SK-N-SH (cell line): ENCODE measurements at regions not wholly inside any gene's neighbourhood (a gene's known extent, or its start where the extent isn't known, plus 50 kb on each side); places are given as distances from the start of the nearest gene placed in this dataset.

Experiments used
- CTCF ChIA-PET: fragments of 300-600, 350-600 bp; formaldehyde crosslinking; extraction: SDS; loops from one replicate; lab custom pipeline; 2021; lab: Yijun Ruan, JAX
- POLR2A ChIA-PET: fragments of 350-600 bp; sonication (Branson Sonifier 250); formaldehyde crosslinking; extraction: SDS; loops from one replicate; lab custom pipeline; 2020; ENCODE audit warnings: antibody characterized with exemption, inconsistent platforms; lab: Yijun Ruan, JAX
- DNase-seq: peaks from one replicate; pipeline ENCODE4 v3.0.0; 2012
- H2AFZ ChIP-seq: fragments of 200-600 bp; sonication (generic); 2 replicates; pipeline ENCODE4 v1.8.1; 2016; ENCODE audit warnings: antibody characterized with exemption, mild to moderate bottlenecking, low read depth
- H3F3A ChIP-seq: fragments of 200-600 bp; sonication (generic); replicated peaks from 2 replicates; pipeline ENCODE3; 2016; ENCODE audit warnings: antibody characterized with exemption, mild to moderate bottlenecking; ENCODE audit not compliant: insufficient read depth
- H3K27ac ChIP-seq, 2 experiments: fragments of 200-500 bp in 1 of 2; fragments of 200-600 bp in 1 of 2; sonication (Bioruptor generic) in 1 of 2; sonication (generic), shearing (Covaris generic) in 1 of 2; 2 replicates each; pipeline versions ENCODE4 v1.5.1 to v1.6.1; 2014 to 2016; ENCODE audit warnings: low read depth in 2 of 2, inconsistent platforms in 1 of 2, low read length in 1 of 2, mild to moderate bottlenecking in 1 of 2, mixed read lengths in 1 of 2
- H3K27me3 ChIP-seq: fragments of 200-600 bp; sonication (generic), shearing (Covaris generic); 2 replicates; pipeline ENCODE4 v1.6.1; 2016; ENCODE audit warnings: mixed run types; ENCODE audit not compliant: insufficient read depth
- H3K36me3 ChIP-seq, 2 experiments: fragments of 200-500 bp in 1 of 2; fragments of 200-600 bp in 1 of 2; sonication (Bioruptor generic) in 1 of 2; sonication (generic) in 1 of 2; replicated peaks in 1 of 2; 2 replicates each; pipeline versions ENCODE3 to v1.5.1; 2014 to 2016; ENCODE audit warnings: low read length in 1 of 2, mild to moderate bottlenecking in 1 of 2; ENCODE audit not compliant: insufficient read depth in 2 of 2, control insufficient read depth in 1 of 2
- H3K4me1 ChIP-seq, 2 experiments: fragments of 200-500 bp in 1 of 2; fragments of 200-600 bp in 1 of 2; sonication (Bioruptor generic) in 1 of 2; sonication (generic), shearing (Covaris generic) in 1 of 2; 2 replicates each; pipeline versions ENCODE4 v1.5.1 to v1.6.1; 2014 to 2016; ENCODE audit warnings: low read depth in 1 of 2, low read length in 1 of 2, mixed run types in 1 of 2; ENCODE audit not compliant: insufficient read depth in 2 of 2, control insufficient read depth in 1 of 2
- H3K4me2 ChIP-seq: fragments of 200-600 bp; sonication (generic), shearing (Covaris generic); 2 replicates; pipeline ENCODE4 v1.6.1; 2017; ENCODE audit warnings: mixed run types
- H3K4me3 ChIP-seq, 2 experiments: fragments of 200-500 bp in 1 of 2; fragments of 200-600 bp in 1 of 2; sonication (Bioruptor generic) in 1 of 2; sonication (generic), shearing (Covaris generic) in 1 of 2; 2 replicates each; pipeline versions ENCODE4 v1.5.1 to v1.8.1; 2014 to 2016; ENCODE audit warnings: low read depth in 2 of 2, inconsistent platforms in 1 of 2, low read length in 1 of 2, mild to moderate bottlenecking in 1 of 2, mixed read lengths in 1 of 2, moderate library complexity in 1 of 2
- H3K79me2 ChIP-seq: fragments of 200-600 bp; sonication (generic); 2 replicates; pipeline ENCODE4 v1.8.1; 2017; ENCODE audit warnings: mild to moderate bottlenecking; ENCODE audit not compliant: insufficient read depth
- H3K9ac ChIP-seq: fragments of 200-600 bp; sonication (generic); 2 replicates; pipeline ENCODE4 v1.6.1; 2017; ENCODE audit warnings: mixed run types
- H3K9me2 ChIP-seq: fragments of 200-600 bp; sonication (generic); 2 replicates; pipeline ENCODE4 v1.6.1; 2017; ENCODE audit warnings: mixed run types
- H3K9me3 ChIP-seq: fragments of 200-600 bp; sonication (generic); 2 replicates; pipeline ENCODE4 v1.6.1; 2017; ENCODE audit warnings: mixed run types, mild to moderate bottlenecking, moderate library complexity
- H4K20me1 ChIP-seq: fragments of 200-600 bp; sonication (generic); 2 replicates; pipeline ENCODE4 v1.6.1; 2017; ENCODE audit warnings: mild to moderate bottlenecking, mixed run types; ENCODE audit not compliant: insufficient read depth
- CHD2 ChIP-seq: fragments of 150-350 bp; IDR thresholded peaks from 2 replicates; pipeline ENCODE4 v1.6.1; 2018; ENCODE audit warnings: low read length; ENCODE audit not compliant: partially characterized antibody
- FOSL2 ChIP-seq: IDR thresholded peaks from 2 replicates; pipeline ENCODE4 v1.4.0; 2012; ENCODE audit warnings: low read depth, mild to moderate bottlenecking, moderate library complexity, borderline replicate concordance
- FOXM1 ChIP-seq: IDR thresholded peaks from 2 replicates; pipeline ENCODE4 v1.4.0; 2012; ENCODE audit warnings: low read depth, mild to moderate bottlenecking
- GABPA ChIP-seq: IDR thresholded peaks from 2 replicates; pipeline ENCODE4 v1.4.0; 2012; ENCODE audit warnings: low read depth, mild to moderate bottlenecking
- GATA2 ChIP-seq: sonication (generic); formaldehyde crosslinking; IDR thresholded peaks from 2 replicates; pipeline ENCODE4 v1.5.0; 2020; ENCODE audit warnings: mild to moderate bottlenecking, missing genetic modification reagents
- JUND ChIP-seq: IDR thresholded peaks from 2 replicates; pipeline ENCODE4 v1.4.0; 2012
- MEF2A ChIP-seq: IDR thresholded peaks from 2 replicates; pipeline ENCODE4 v1.4.0; 2012; ENCODE audit warnings: low read depth, borderline replicate concordance
- MXI1 ChIP-seq: IDR thresholded peaks from 2 replicates; pipeline ENCODE4 v1.6.1; 2012; ENCODE audit warnings: mild to moderate bottlenecking, low read depth, low read length, improper control_type of control experiment
- NFIC ChIP-seq: IDR thresholded peaks from 2 replicates; pipeline ENCODE4 v1.4.0; 2012; ENCODE audit warnings: borderline replicate concordance
- NRF1 ChIP-seq: IDR thresholded peaks from 2 replicates; pipeline ENCODE4 v1.6.1; 2012; ENCODE audit warnings: low read depth, mild to moderate bottlenecking, low read length
- POLR2AphosphoS5 ChIP-seq: IDR thresholded peaks from 2 replicates; pipeline ENCODE4 v1.6.1; 2012; ENCODE audit warnings: low read depth, low read length
- RAD21 ChIP-seq: IDR thresholded peaks from 2 replicates; pipeline ENCODE4 v1.6.1; 2012; ENCODE audit warnings: mild to moderate bottlenecking, low read length
- RCOR1 ChIP-seq: fragments of 150-350 bp; IDR thresholded peaks from 2 replicates; pipeline ENCODE4 v1.6.1; 2017; ENCODE audit warnings: antibody characterized with exemption, low read length
- SMC3 ChIP-seq: IDR thresholded peaks from 2 replicates; pipeline ENCODE4 v1.6.1; 2012; ENCODE audit warnings: low read depth, low read length, improper control_type of control experiment
- TCF12 ChIP-seq: IDR thresholded peaks from 2 replicates; pipeline ENCODE4 v1.4.0; 2012
- WGBS: methylation state at CpG from one replicate; pipeline ENCODE4 v1.1.6; 2017; ENCODE audit warnings: low lambda C conversion rate; 5-methylcytosine and 5-hydroxymethylcytosine counted together
- TF ChIP-seq, protein P1 (sequence below): IDR thresholded peaks from 2 replicates; pipeline ENCODE4 v1.6.1; 2012; ENCODE audit warnings: mild to moderate bottlenecking, low read depth, low read length, moderate library complexity
- TF ChIP-seq, protein P2 (sequence below): fragments of 150-350 bp; IDR thresholded peaks from 2 replicates; pipeline ENCODE4 v1.6.1; 2017; ENCODE audit warnings: antibody characterized with exemption, low read length, low read depth, borderline replicate concordance
- TF ChIP-seq, protein P3 (sequence below): fragments of 150-350 bp; IDR thresholded peaks from 2 replicates; pipeline ENCODE4 v1.6.1; 2016; ENCODE audit warnings: mild to moderate bottlenecking, low read depth, low read length
- TF ChIP-seq, protein P4 (sequence below): IDR thresholded peaks from 2 replicates; pipeline ENCODE4 v1.4.0; 2012; ENCODE audit warnings: low read depth, borderline replicate concordance
- TF ChIP-seq, protein P5 (sequence below): IDR thresholded peaks from 2 replicates; pipeline ENCODE4 v1.4.0; 2012; ENCODE audit warnings: low read depth

DNA sequence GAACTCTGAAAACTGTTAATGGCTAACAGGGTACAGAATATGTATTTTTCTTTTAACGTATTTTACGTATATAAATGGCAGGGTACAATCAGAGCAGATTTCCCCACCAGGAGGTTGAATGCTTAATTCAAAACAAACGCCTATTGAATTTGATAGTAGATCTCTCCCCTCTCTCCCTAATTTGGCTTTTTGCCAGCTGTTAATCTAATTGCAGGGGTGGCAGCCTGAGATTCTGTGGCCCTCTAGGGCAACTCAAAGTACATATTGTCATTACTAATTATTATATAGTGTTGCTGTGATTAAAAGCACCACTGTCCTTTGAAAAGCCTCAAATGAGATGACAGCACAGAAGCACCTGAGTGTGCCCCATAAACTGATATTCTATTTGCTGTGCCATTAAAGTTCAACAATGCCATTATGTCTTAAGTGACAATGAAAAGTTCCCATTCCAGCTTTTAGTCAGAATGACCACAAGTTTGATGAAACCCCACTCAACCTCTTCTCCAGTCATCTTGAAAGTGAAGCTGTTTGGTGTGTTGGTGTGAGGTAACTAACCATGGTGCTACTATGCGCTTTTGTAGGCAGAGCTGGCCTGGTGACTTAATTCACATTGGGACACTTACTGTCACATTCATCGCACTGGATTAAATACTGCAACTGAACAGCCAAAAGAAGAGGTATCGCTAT lies 351.4 kb downstream of the KCNRG start (continued):
- TF ChIP-seq, protein P1, sequence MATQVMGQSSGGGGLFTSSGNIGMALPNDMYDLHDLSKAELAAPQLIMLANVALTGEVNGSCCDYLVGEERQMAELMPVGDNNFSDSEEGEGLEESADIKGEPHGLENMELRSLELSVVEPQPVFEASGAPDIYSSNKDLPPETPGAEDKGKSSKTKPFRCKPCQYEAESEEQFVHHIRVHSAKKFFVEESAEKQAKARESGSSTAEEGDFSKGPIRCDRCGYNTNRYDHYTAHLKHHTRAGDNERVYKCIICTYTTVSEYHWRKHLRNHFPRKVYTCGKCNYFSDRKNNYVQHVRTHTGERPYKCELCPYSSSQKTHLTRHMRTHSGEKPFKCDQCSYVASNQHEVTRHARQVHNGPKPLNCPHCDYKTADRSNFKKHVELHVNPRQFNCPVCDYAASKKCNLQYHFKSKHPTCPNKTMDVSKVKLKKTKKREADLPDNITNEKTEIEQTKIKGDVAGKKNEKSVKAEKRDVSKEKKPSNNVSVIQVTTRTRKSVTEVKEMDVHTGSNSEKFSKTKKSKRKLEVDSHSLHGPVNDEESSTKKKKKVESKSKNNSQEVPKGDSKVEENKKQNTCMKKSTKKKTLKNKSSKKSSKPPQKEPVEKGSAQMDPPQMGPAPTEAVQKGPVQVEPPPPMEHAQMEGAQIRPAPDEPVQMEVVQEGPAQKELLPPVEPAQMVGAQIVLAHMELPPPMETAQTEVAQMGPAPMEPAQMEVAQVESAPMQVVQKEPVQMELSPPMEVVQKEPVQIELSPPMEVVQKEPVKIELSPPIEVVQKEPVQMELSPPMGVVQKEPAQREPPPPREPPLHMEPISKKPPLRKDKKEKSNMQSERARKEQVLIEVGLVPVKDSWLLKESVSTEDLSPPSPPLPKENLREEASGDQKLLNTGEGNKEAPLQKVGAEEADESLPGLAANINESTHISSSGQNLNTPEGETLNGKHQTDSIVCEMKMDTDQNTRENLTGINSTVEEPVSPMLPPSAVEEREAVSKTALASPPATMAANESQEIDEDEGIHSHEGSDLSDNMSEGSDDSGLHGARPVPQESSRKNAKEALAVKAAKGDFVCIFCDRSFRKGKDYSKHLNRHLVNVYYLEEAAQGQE = no peak
- no peak for TF ChIP-seq JUND
- TF ChIP-seq GABPA = no peak
- TF ChIP-seq, protein P2, sequence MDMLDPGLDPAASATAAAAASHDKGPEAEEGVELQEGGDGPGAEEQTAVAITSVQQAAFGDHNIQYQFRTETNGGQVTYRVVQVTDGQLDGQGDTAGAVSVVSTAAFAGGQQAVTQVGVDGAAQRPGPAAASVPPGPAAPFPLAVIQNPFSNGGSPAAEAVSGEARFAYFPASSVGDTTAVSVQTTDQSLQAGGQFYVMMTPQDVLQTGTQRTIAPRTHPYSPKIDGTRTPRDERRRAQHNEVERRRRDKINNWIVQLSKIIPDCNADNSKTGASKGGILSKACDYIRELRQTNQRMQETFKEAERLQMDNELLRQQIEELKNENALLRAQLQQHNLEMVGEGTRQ = no peak
- TF ChIP-seq, protein P3, sequence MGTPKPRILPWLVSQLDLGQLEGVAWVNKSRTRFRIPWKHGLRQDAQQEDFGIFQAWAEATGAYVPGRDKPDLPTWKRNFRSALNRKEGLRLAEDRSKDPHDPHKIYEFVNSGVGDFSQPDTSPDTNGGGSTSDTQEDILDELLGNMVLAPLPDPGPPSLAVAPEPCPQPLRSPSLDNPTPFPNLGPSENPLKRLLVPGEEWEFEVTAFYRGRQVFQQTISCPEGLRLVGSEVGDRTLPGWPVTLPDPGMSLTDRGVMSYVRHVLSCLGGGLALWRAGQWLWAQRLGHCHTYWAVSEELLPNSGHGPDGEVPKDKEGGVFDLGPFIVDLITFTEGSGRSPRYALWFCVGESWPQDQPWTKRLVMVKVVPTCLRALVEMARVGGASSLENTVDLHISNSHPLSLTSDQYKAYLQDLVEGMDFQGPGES = no peak
- peak; percentile 22; the same call in 1 of the 2 replicates for TF ChIP-seq NFIC
- TF ChIP-seq, all 33 proteins: peak for 6

DNA sequence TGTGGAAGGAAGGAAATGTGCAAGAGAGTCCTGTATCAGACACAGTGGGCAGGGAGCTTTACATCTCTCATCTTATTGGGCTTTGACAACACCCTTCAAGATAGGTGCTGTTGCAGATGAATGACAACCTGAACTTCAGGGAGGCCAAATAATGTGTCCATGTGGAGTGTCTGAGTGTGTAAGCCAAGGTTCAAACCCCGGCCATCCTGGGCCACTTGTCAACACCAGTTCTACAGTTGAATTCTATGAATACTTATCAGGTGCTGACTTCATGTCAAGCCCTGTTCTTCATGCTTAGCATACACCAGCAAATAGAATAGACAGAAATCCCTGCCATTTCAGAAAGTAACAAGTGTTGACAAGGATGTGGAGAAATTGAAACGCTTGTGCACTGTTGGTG lies 354.4 kb downstream of the KCNRG start:
- POLR2A ChIA-PET = no interaction called here
- Histone ChIP-seq H4K20me1 (no peaks in the 10 kb centered on the region), H3K36me3 (no peaks in the 10 kb centered on the region), H2AFZ (no peak overlapping the region), H3K9me2 (no peaks in the 10 kb centered on the region), H3K79me2 (no peaks in the 10 kb centered on the region), H3K4me3 (no peak overlapping the region), H3K4me1 (peaks cover 0 to 9% of the 10 kb centered on the region in 2 experiments; a peak in 2 of 4 replicates), H3K27ac (no peak overlapping the region), H3K9ac (no peak overlapping the region), H3K9me3 (no peaks in the 10 kb centered on the region), H3K4me2 (no peak overlapping the region), H3F3A (no peaks in the 10 kb centered on the region), H3K27me3 (no peaks in the 10 kb centered on the region)
- CTCF ChIA-PET = no interaction called here
- WGBS = 61% methylated on average over 2 of the region's 2 CpGs
- DNase-seq = no peak
- TF ChIP-seq FOSL2 (no peak), NRF1 (no peak), GATA2 (CRISPR knock-in tag) (no peak), RAD21 (no peak), GABPA (no peak), JUND (no peak), MXI1 (no peak), FOXM1 (no peak), POLR2AphosphoS5 (no peak), TCF12 (no peak), CHD2 (no peak), MEF2A (no peak), RCOR1 (no peak), NFIC (no peak), SMC3 (no peak)
- TF ChIP-seq, protein P4, sequence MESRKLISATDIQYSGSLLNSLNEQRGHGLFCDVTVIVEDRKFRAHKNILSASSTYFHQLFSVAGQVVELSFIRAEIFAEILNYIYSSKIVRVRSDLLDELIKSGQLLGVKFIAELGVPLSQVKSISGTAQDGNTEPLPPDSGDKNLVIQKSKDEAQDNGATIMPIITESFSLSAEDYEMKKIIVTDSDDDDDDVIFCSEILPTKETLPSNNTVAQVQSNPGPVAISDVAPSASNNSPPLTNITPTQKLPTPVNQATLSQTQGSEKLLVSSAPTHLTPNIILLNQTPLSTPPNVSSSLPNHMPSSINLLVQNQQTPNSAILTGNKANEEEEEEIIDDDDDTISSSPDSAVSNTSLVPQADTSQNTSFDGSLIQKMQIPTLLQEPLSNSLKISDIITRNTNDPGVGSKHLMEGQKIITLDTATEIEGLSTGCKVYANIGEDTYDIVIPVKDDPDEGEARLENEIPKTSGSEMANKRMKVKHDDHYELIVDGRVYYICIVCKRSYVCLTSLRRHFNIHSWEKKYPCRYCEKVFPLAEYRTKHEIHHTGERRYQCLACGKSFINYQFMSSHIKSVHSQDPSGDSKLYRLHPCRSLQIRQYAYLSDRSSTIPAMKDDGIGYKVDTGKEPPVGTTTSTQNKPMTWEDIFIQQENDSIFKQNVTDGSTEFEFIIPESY = no peak
- TF ChIP-seq, protein P1 = no peak
- TF ChIP-seq, protein P5, sequence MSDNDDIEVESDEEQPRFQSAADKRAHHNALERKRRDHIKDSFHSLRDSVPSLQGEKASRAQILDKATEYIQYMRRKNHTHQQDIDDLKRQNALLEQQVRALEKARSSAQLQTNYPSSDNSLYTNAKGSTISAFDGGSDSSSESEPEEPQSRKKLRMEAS = no peak
